H1 (cell line): ENCODE measurements at regions not wholly inside any gene's neighbourhood (a gene's known extent, or its start where the extent isn't known, plus 50 kb on each side); places are given as distances from the start of the nearest gene placed in this dataset.

Experiments
- CTCF ChIA-PET: fragments of 300-600 bp; sonication (Branson Sonifier 250); formaldehyde crosslinking; loops from one replicate; lab custom pipeline; 2021; ENCODE audit not compliant: partially characterized antibody; lab: Charles Lee
- POLR2A ChIA-PET: fragments of 300-600 bp; sonication (Branson Sonifier 250); formaldehyde crosslinking; loops from one replicate; lab custom pipeline; 2021; ENCODE audit warnings: inconsistent platforms; ENCODE audit not compliant: partially characterized antibody; lab: Charles Lee
- DNase-seq, 2 experiments: peaks; one replicate each; pipeline versions ENCODE4 v3.0.0 to v3.0.0-alpha.2; 2010 to 2022; ENCODE audit warnings: low spot score in 2 of 2, low read depth in 1 of 2, mixed read lengths in 1 of 2
- FAIRE-seq: peaks from 2 replicates; lab custom pipeline; 2011; peaks lifted over from hg19 to GRCh38; lab: Jason Lieb, UNC
- H2AFZ ChIP-seq: 2 replicates; pipeline ENCODE4 v1.8.1; 2012; ENCODE audit warnings: low read length, inconsistent platforms
- H2AK5ac ChIP-seq: 2 replicates; pipeline ENCODE4 v1.6.1; 2013; ENCODE audit warnings: low read depth, low read length
- H2BK120ac ChIP-seq: replicated peaks from 2 replicates; pipeline ENCODE3; 2013; ENCODE audit warnings: low read depth, low read length, inconsistent platforms
- H2BK12ac ChIP-seq: 2 replicates; pipeline ENCODE4 v1.6.1; 2013; ENCODE audit warnings: low read depth, low read length
- H2BK15ac ChIP-seq: 2 replicates; pipeline ENCODE4 v1.6.1; 2013; ENCODE audit warnings: low read length
- H2BK20ac ChIP-seq: 2 replicates; pipeline ENCODE4 v1.6.1; 2013; ENCODE audit warnings: low read length
- H2BK5ac ChIP-seq: 2 replicates; pipeline ENCODE4 v1.6.1; 2013; ENCODE audit warnings: low read depth, low read length
- H3K14ac ChIP-seq: 2 replicates; pipeline ENCODE4 v1.6.1; 2013; ENCODE audit warnings: inconsistent platforms; ENCODE audit not compliant: insufficient read length
- H3K18ac ChIP-seq: 2 replicates; pipeline ENCODE4 v1.6.1; 2013; ENCODE audit warnings: low read length; ENCODE audit errors: extremely low read depth
- H3K23ac ChIP-seq: 2 replicates; pipeline ENCODE4 v1.6.1; 2013; ENCODE audit warnings: inconsistent platforms; ENCODE audit not compliant: insufficient read length
- H3K23me2 ChIP-seq: 2 replicates; pipeline ENCODE4 v1.6.1; 2013; ENCODE audit warnings: low read depth, low read length
- H3K27ac ChIP-seq: 2 replicates; pipeline ENCODE4 v1.6.1; 2011; ENCODE audit warnings: low read depth, low read length, inconsistent platforms
- H3K27me3 ChIP-seq, 4 experiments: replicated peaks in 1 of 4; 1 replicate in 1 of 4; 2 replicates in 3 of 4; pipeline versions ENCODE4 v1.6.1 to v1.8.1; 2011 to 2013; ENCODE audit warnings: low read length in 3 of 4, mild to moderate bottlenecking in 3 of 4, inconsistent platforms in 2 of 4, mixed read lengths in 2 of 4, moderate library complexity in 1 of 4; ENCODE audit not compliant: control insufficient read depth in 3 of 4, insufficient read depth in 3 of 4; ENCODE audit errors: extremely low read depth in 1 of 4
- H3K36me3 ChIP-seq, 4 experiments: 2 replicates each; pipeline versions ENCODE4 v1.6.1 to v1.8.1; 2011 to 2013; ENCODE audit warnings: mild to moderate bottlenecking in 4 of 4, low read length in 3 of 4, moderate library complexity in 2 of 4, control low read depth in 1 of 4, inconsistent platforms in 1 of 4; ENCODE audit not compliant: insufficient read depth in 4 of 4, control insufficient read depth in 2 of 4
- H3K4ac ChIP-seq: replicated peaks from 2 replicates; pipeline ENCODE3; 2013; ENCODE audit warnings: low read length, low read depth, mixed read lengths, inconsistent platforms; ENCODE audit not compliant: insufficient read length
- H3K4me1 ChIP-seq, 4 experiments: replicated peaks in 1 of 4; 1 replicate in 1 of 4; 2 replicates in 3 of 4; pipeline versions ENCODE4 v1.6.1 to v1.8.1; 2011 to 2013; ENCODE audit warnings: low read length in 3 of 4, inconsistent platforms in 2 of 4, mixed read lengths in 1 of 4; ENCODE audit not compliant: insufficient read depth in 4 of 4, control insufficient read depth in 3 of 4
- H3K4me2 ChIP-seq, 2 experiments: 2 replicates each; pipeline versions ENCODE4 v1.6.1 to v1.8.1; 2011 to 2013; ENCODE audit warnings: low read depth in 2 of 2, low read length in 2 of 2, control low read depth in 1 of 2, inconsistent platforms in 1 of 2, mild to moderate bottlenecking in 1 of 2; ENCODE audit not compliant: insufficient read depth in 1 of 2
- H3K4me3 ChIP-seq, 4 experiments: fragments of 200-600, 300-600 bp in 1 of 4; sonication (generic), shearing (Covaris generic), sonication (Bioruptor Twin) in 1 of 4; 2 replicates each; pipeline versions ENCODE4 v1.5.1 to v1.8.1; 2011 to 2016; ENCODE audit warnings: low read length in 4 of 4, low read depth in 3 of 4, control low read depth in 2 of 4, inconsistent platforms in 2 of 4, mild to moderate bottlenecking in 2 of 4, mixed read lengths in 1 of 4, moderate library complexity in 1 of 4; ENCODE audit not compliant: insufficient read depth in 2 of 4; ENCODE audit errors: extremely low read depth in 1 of 4
- H3K56ac ChIP-seq: replicated peaks from 2 replicates; pipeline ENCODE3; 2013; ENCODE audit warnings: low read depth, mild to moderate bottlenecking, mixed read lengths, low read length, inconsistent platforms; ENCODE audit not compliant: insufficient read length
- H3K79me1 ChIP-seq: 2 replicates; pipeline ENCODE4 v1.6.1; 2013; ENCODE audit warnings: low read depth, low read length, control low read depth
- H3K79me2 ChIP-seq, 2 experiments: 2 replicates each; pipeline versions ENCODE4 v1.6.1 to v1.8.1; 2012 to 2013; ENCODE audit warnings: low read length in 2 of 2, mild to moderate bottlenecking in 2 of 2, inconsistent platforms in 1 of 2; ENCODE audit not compliant: insufficient read depth in 2 of 2, control insufficient read depth in 1 of 2
- H3K9ac ChIP-seq, 4 experiments: replicated peaks in 1 of 4; 1 replicate in 1 of 4; 2 replicates in 3 of 4; pipeline versions ENCODE4 v1.6.1 to v1.8.1; 2011 to 2013; ENCODE audit warnings: low read depth in 3 of 4, low read length in 3 of 4, control low read depth in 2 of 4, mild to moderate bottlenecking in 2 of 4, moderate library complexity in 2 of 4, inconsistent platforms in 1 of 4; ENCODE audit errors: extremely low read depth in 1 of 4
- H3K9me3 ChIP-seq, 2 experiments: 2 replicates each; pipeline versions ENCODE4 v1.6.1 to v1.8.1; 2012 to 2013; ENCODE audit warnings: mild to moderate bottlenecking in 2 of 2, moderate library complexity in 2 of 2, control low read depth in 1 of 2, inconsistent platforms in 1 of 2, low read depth in 1 of 2, low read length in 1 of 2, mixed read lengths in 1 of 2; ENCODE audit not compliant: insufficient read depth in 2 of 2
- H4K20me1 ChIP-seq, 2 experiments: replicated peaks in 1 of 2; 2 replicates each; pipeline versions ENCODE3 to v1.8.1; 2011 to 2013; ENCODE audit warnings: inconsistent platforms in 2 of 2, low read length in 2 of 2, mild to moderate bottlenecking in 1 of 2; ENCODE audit not compliant: insufficient read depth in 2 of 2, control insufficient read depth in 1 of 2
- H4K5ac ChIP-seq: 2 replicates; pipeline ENCODE4 v1.6.1; 2013; ENCODE audit warnings: low read length, low read depth, mixed read lengths, inconsistent platforms; ENCODE audit not compliant: insufficient read length
- H4K8ac ChIP-seq: 2 replicates; pipeline ENCODE4 v1.8.0; 2013; ENCODE audit warnings: mild to moderate bottlenecking, moderate library complexity, low read length, inconsistent platforms; ENCODE audit not compliant: insufficient read depth; ENCODE audit errors: extremely low read depth
- H4K91ac ChIP-seq: replicated peaks from 2 replicates; pipeline ENCODE3; 2013; ENCODE audit warnings: low read length, mixed read lengths, inconsistent platforms; ENCODE audit not compliant: insufficient read length
- ATF2 ChIP-seq: IDR thresholded peaks from 2 replicates; pipeline ENCODE4 v1.6.1; 2012; ENCODE audit warnings: low read length, inconsistent platforms
- CBX5 ChIP-seq: fragments of 300-800, 300-1000 bp; sonication (generic); IDR thresholded peaks from 2 replicates; pipeline ENCODE4 v1.7.1; 2016; ENCODE audit warnings: antibody characterized with exemption, low read length, low read depth
- CEBPB ChIP-seq: IDR thresholded peaks from 2 replicates; pipeline ENCODE4 v1.6.1; 2012; ENCODE audit warnings: low read depth, low read length
- JUND ChIP-seq: IDR thresholded peaks from 2 replicates; pipeline ENCODE4 v1.6.1; 2011; ENCODE audit warnings: mild to moderate bottlenecking, improper control_type of control experiment, low read length
- POLR2AphosphoS5 ChIP-seq: IDR thresholded peaks from 2 replicates; pipeline ENCODE4 v1.6.1; 2011; ENCODE audit warnings: low read depth, low read length
- RNF2 ChIP-seq: fragments of 200-900, 300-1000 bp; sonication (generic); IDR thresholded peaks from 2 replicates; pipeline ENCODE4 v1.7.1; 2016; ENCODE audit warnings: borderline replicate concordance, low read depth, mild to moderate bottlenecking, antibody characterized with exemption, low read length; ENCODE audit not compliant: poor library complexity, severe bottlenecking; ENCODE audit errors: missing control alignments
- RXRA ChIP-seq: IDR thresholded peaks from 2 replicates; pipeline ENCODE4 v1.6.1; 2011; ENCODE audit warnings: low read depth, mild to moderate bottlenecking, low read length, moderate library complexity; ENCODE audit not compliant: insufficient read depth
- SIRT6 ChIP-seq: IDR thresholded peaks from one replicate; pipeline ENCODE4 v1.7.1; 2012; ENCODE audit warnings: low read length, inconsistent platforms
- SP4 ChIP-seq: IDR thresholded peaks from 2 replicates; pipeline ENCODE4 v1.6.1; 2012; ENCODE audit warnings: low read length, inconsistent platforms
- TAF1 ChIP-seq: IDR thresholded peaks from 2 replicates; pipeline ENCODE4 v1.6.1; 2011; ENCODE audit warnings: mild to moderate bottlenecking, low read depth, low read length
- WGBS, 2 experiments: shearing (Covaris generic) in 1 of 2; methylation state at CpG; one replicate each; pipeline versions ENCODE4 v1.1.6 to v1.1.7; 2013 to 2015; ENCODE audit warnings: low lambda C conversion rate in 2 of 2, mixed read lengths in 2 of 2, inconsistent platforms in 1 of 2, low coverage in 1 of 2, missing lambda C conversion rate in 1 of 2; ENCODE audit not compliant: insufficient replicate concordance in 2 of 2, insufficient coverage in 1 of 2, insufficient read length in 1 of 2; ENCODE audit errors: extremely low coverage in 1 of 2, missing lambda C conversion rate in 1 of 2; 5-methylcytosine and 5-hydroxymethylcytosine counted together

- Histone ChIP-seq H2BK20ac (no peak overlapping the region), H3K27ac (no peak overlapping the region), H3K23me2 (no peaks in the 10 kb centered on the region), H3K18ac (no peak overlapping the region), H3K4ac (no peak overlapping the region), H2BK15ac (no peak overlapping the region), H4K5ac (no peak overlapping the region), H3K14ac (no peak overlapping the region), H2BK5ac (no peak overlapping the region), H3K4me1 (no peaks in the 10 kb centered on the region), H3K36me3 (no peaks in the 10 kb centered on the region), H2BK120ac (no peak overlapping the region), H4K91ac (no peak overlapping the region), H3K27me3 (no peaks in the 10 kb centered on the region), H3K9ac (no peak overlapping the region), H4K20me1 (no peaks in the 10 kb centered on the region), H3K79me2 (no peaks in the 10 kb centered on the region), H2AK5ac (no peak overlapping the region), H3K9me3 (no peaks in the 10 kb centered on the region), H2BK12ac (no peak overlapping the region), H4K8ac (no peak overlapping the region), H3K79me1 (no peaks in the 10 kb centered on the region), H3K23ac (no peak overlapping the region), H3K56ac (no peak overlapping the region), H3K4me3 (no peak overlapping the region), H3K4me2 (no peak overlapping the region), H2AFZ (no peak overlapping the region)
- CTCF ChIA-PET: no interaction called here
- no peak for TF ChIP-seq RNF2
- TF ChIP-seq CBX5: no peak
- TF ChIP-seq RXRA: no peak
- TF ChIP-seq SP4: no peak
- no peak for TF ChIP-seq SIRT6
- no peak for TF ChIP-seq ATF2
- no peak for TF ChIP-seq CEBPB
- no peak for TF ChIP-seq POLR2AphosphoS5
- TF ChIP-seq JUND: no peak
- TF ChIP-seq TAF1: no peak
- DNase-seq (no peak), FAIRE-seq (no peak)
- WGBS, 2 experiments: 92% methylated on average over 3 of the region's 3 CpGs; no CpG with 5 or more reads in 1 of the 2 experiments
- POLR2A ChIA-PET: no interaction called here
Measured at GRCh38 chr10:58082248-58082647, 185.4 kb downstream of the IPMK start.
